Breast epithelium (tissue), 4 donors: ENCODE measurements at regions not wholly inside any gene's neighbourhood (a gene's known extent, or its start where the extent isn't known, plus 50 kb on each side); places are given as distances from the start of the nearest gene placed in this dataset.

Experiments
- DNase-seq, 2 donors: peaks; one replicate each; pipeline ENCODE4 v3.0.0-alpha.2; 2019; ENCODE audit warnings: low spot score in 2 of 2
- H3K27ac ChIP-seq, 2 donors: fragments of 200-600 bp; sonication (generic) in 1 of 2; one replicate each; pipeline ENCODE4 v1.5.1; 2016 to 2019; ENCODE audit warnings: mild to moderate bottlenecking in 1 of 2
- H3K27me3 ChIP-seq, 2 donors: fragments of 200-600 bp; sonication (generic) in 1 of 2; one replicate each; pipeline versions ENCODE4 v1.5.1 to v1.6.0; 2017 to 2019; ENCODE audit warnings: control low read depth in 1 of 2, mild to moderate bottlenecking in 1 of 2
- H3K36me3 ChIP-seq: fragments of 200-600 bp; one replicate; pipeline ENCODE4 v1.5.1; 2019
- H3K4me1 ChIP-seq, 2 donors: fragments of 200-600 bp; sonication (generic); one replicate each; pipeline ENCODE4 v1.5.1; 2016 to 2019; ENCODE audit warnings: control low read depth in 1 of 2
- H3K4me3 ChIP-seq, 3 donors: fragments of 200-600 bp; sonication (generic); 1 replicate in 2 of 3; 2 replicates in 1 of 3; pipeline ENCODE4 v1.5.1; 2016 to 2019; ENCODE audit warnings: mild to moderate bottlenecking in 3 of 3, moderate library complexity in 2 of 3
- H3K9me3 ChIP-seq, 2 donors: fragments of 200-600 bp; sonication (generic) in 1 of 2; one replicate each; pipeline ENCODE4 v1.5.1; 2016 to 2019; ENCODE audit warnings: control low read depth in 1 of 2
- CTCF ChIP-seq, 3 donors: fragments of 450-650 bp; IDR thresholded peaks; one replicate each; pipeline ENCODE4 v1.5.1; 2016 to 2017; ENCODE audit warnings: antibody characterized with exemption in 3 of 3, mild to moderate bottlenecking in 3 of 3, moderate library complexity in 3 of 3
- POLR2A ChIP-seq: fragments of 450-650 bp; IDR thresholded peaks from one replicate; pipeline ENCODE4 v1.6.1; 2016; ENCODE audit warnings: antibody characterized with exemption, mild to moderate bottlenecking, moderate library complexity
- POLR2AphosphoS5 ChIP-seq, 3 donors: sonication (generic); formaldehyde crosslinking; IDR thresholded peaks; one replicate each; pipeline ENCODE4 v1.6.1; 2017; ENCODE audit warnings: antibody characterized with exemption in 3 of 3
- intact Hi-C: fragments of 100-400 bp; cut with DNase I; formaldehyde crosslinking; loops from one replicate; pipeline ENCODE4 v1.15.1; 2023; ENCODE audit warnings: low total_unique reads

GRCh38 chr4:81565142-81565870, 93.6 kb upstream of the RASGEF1B start:
- peak overlapping the region; percentile 52 to 82 for H3K27ac ChIP-seq
- TF ChIP-seq POLR2AphosphoS5 (IDR thresholded peaks at IDR 0.05): peak in 1 of 3 donors; percentile 19
- TF ChIP-seq CTCF (IDR thresholded peaks at IDR 0.05): no peak
- TF ChIP-seq POLR2A: no peak
- H3K36me3 ChIP-seq: no peaks in the 10 kb centered on the region
- peak overlapping the region; percentile 22 to 51 (median 26) for H3K4me3 ChIP-seq
- DNase-seq: peak in 1 of 2 donors; percentile 55
- intact Hi-C loops: no loop called here
- H3K9me3 ChIP-seq: no peaks in the 10 kb centered on the region
- H3K27me3 ChIP-seq: no peaks in the 10 kb centered on the region
- peaks cover 0 to 5% of the 10 kb centered on the region in 2 donors for H3K4me1 ChIP-seq

- Histone ChIP-seq H3K4me3 (no peak overlapping the region), H3K9me3 (no peaks in the 10 kb centered on the region), H3K4me1 (peaks cover 0 to 5% of the 10 kb centered on the region in 2 donors), H3K27me3 (no peaks in the 10 kb centered on the region), H3K36me3 (no peaks in the 10 kb centered on the region), H3K27ac (no peak overlapping the region)
- TF ChIP-seq POLR2AphosphoS5 (IDR thresholded peaks at IDR 0.05): no peak
- no peak for TF ChIP-seq POLR2A
- no peak for TF ChIP-seq CTCF (IDR thresholded peaks at IDR 0.05)
- intact Hi-C loops: no loop called here
- no peak for DNase-seq
Measured at GRCh38 chr4:81564025-81564424, 92.3 kb upstream of the RASGEF1B start.

- Histone ChIP-seq H3K27ac (no peak overlapping the region), H3K4me1 (peaks cover 0 to 5% of the 10 kb centered on the region in 2 donors), H3K9me3 (no peaks in the 10 kb centered on the region), H3K27me3 (no peaks in the 10 kb centered on the region), H3K36me3 (no peaks in the 10 kb centered on the region), H3K4me3 (no peak overlapping the region)
- intact Hi-C loops: no loop called here
- no peak for DNase-seq
- TF ChIP-seq POLR2A (no peak), POLR2AphosphoS5 (IDR thresholded peaks at IDR 0.05) (no peak), CTCF (IDR thresholded peaks at IDR 0.05) (no peak)
Measured at GRCh38 chr4:81562093-81562492, 90.4 kb upstream of the RASGEF1B start.

- Histone ChIP-seq H3K4me3 (no peak overlapping the region), H3K9me3 (no peaks in the 10 kb centered on the region), H3K27ac (no peak overlapping the region), H3K4me1 (no peaks in the 10 kb centered on the region), H3K27me3 (no peaks in the 10 kb centered on the region), H3K36me3 (no peaks in the 10 kb centered on the region)
- DNase-seq: no peak
- TF ChIP-seq CTCF (IDR thresholded peaks at IDR 0.05) (no peak), POLR2A (no peak), POLR2AphosphoS5 (IDR thresholded peaks at IDR 0.05) (no peak)
- intact Hi-C loops: no loop called here
Measured at GRCh38 chr4:81557306-81557705, 85.6 kb upstream of the RASGEF1B start.

GRCh38 chr4:81555489-81555888, 83.8 kb upstream of the RASGEF1B start:
- H3K9me3 ChIP-seq: no peaks in the 10 kb centered on the region
- TF ChIP-seq POLR2AphosphoS5 (IDR thresholded peaks at IDR 0.05) (no peak), CTCF (IDR thresholded peaks at IDR 0.05) (no peak), POLR2A (no peak)
- no peaks in the 10 kb centered on the region for H3K27me3 ChIP-seq
- no peak overlapping the region for H3K4me3 ChIP-seq
- H3K4me1 ChIP-seq: peaks cover 0 to under 1% of the 10 kb centered on the region in 2 donors
- no peaks in the 10 kb centered on the region for H3K36me3 ChIP-seq
- intact Hi-C loops: no loop called here
- no peak for DNase-seq
- peak overlapping the region in 1 of 2 donors; percentile 55 for H3K27ac ChIP-seq
